ENCODE measurements at regions not wholly inside any gene's neighbourhood (a gene's known extent, or its start where the extent isn't known, plus 50 kb on each side); places are given as distances from the start of the nearest gene placed in this dataset.

- Histone ChIP-seq H3K27ac (ENCODE audit: low read depth, low read length) (no peak overlapping the region), H3K9me3 (ENCODE audit: control insufficient read depth, insufficient read depth, low read length) (peaks cover 7% of the 10 kb centered on the region), H3K4me3 (ENCODE audit: low read depth, low read length) (no peak overlapping the region), H3K27me3 (ENCODE audit: control insufficient read depth, insufficient read depth, low read length) (no peaks in the 10 kb centered on the region)
- DNase-seq (ENCODE audit: low read depth, low spot score): no peak
- ChIA-PET POLR2A (no interaction called here), CTCF (no interaction called here)
- TF ChIP-seq CTCF (IDR thresholded peaks at IDR 0.05; ENCODE audit: low read depth, low read length): no peak
Observed at GRCh38 chr2:183604065-183604464, 479.8 kb downstream of the NUP35 start.

DNA sequence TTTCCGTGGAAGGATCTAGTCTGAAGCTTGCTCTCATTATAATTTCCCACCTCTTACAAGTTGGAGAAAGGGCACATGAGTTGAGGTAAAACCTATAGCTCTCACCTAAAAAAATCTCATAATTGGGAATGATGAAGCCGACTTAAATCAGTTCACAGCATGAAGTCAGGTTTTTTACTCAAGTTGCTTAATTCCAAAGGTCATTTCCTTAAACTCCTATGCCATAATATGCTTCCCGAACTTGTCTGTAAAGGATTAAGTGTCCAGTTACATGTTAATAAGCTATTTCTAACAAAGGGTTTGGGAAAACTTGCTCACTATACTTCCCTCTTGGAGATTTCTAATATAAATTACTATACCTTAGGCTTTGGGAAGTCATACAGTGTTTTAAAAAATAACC lies 481.2 kb downstream of the NUP35 start:
- ChIA-PET CTCF (no interaction called here), POLR2A (no interaction called here)
- no peak for TF ChIP-seq CTCF (IDR thresholded peaks at IDR 0.05; ENCODE audit: low read depth, low read length)
- DNase-seq (ENCODE audit: low read depth, low spot score): no peak
- no peak overlapping the region for H3K27ac ChIP-seq (ENCODE audit: low read depth, low read length)
- no peaks in the 10 kb centered on the region for H3K27me3 ChIP-seq (ENCODE audit: control insufficient read depth, insufficient read depth, low read length)
- peaks cover 7% of the 10 kb centered on the region for H3K9me3 ChIP-seq (ENCODE audit: control insufficient read depth, insufficient read depth, low read length)
- H3K4me3 ChIP-seq (ENCODE audit: low read depth, low read length): no peak overlapping the region

DNA sequence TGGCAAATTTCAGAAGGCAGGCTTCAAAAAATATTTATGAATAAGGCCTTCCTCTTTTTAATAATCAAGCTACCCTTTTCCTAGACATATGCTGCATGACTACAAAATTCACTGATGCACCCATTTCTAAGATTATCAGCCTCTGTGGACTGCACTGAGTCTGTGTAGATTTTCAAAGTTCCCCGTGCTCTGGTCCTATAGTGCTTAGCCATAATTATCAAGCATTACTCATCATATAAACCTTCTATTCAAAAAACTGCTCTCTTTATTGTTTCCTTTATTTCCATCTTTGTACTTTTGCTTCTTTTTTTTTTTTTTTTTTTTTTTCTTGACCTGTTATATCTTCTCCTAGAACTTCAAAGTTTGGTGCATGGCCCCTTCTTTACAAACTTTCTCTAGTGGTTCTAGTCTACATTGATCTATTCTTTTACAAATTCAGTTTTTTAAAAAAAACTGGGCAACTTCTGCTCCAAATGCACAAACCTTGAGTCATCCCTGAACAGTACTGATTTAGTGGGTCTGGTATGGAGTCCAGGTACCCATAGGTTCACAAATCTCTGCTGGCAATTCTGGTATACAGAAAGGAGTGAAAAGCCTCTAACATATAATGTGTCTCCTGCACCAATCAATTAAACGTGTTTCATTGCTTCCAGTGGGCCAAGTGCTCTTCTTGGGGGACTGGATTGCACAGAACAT lies 481.9 kb downstream of the NUP35 start:
- POLR2A ChIA-PET: no interaction called here
- no peaks in the 10 kb centered on the region for H3K27me3 ChIP-seq (ENCODE audit: control insufficient read depth, insufficient read depth, low read length)
- CTCF ChIA-PET: no interaction called here
- TF ChIP-seq CTCF (IDR thresholded peaks at IDR 0.05; ENCODE audit: low read depth, low read length): no peak
- H3K4me3 ChIP-seq (ENCODE audit: low read depth, low read length): no peak overlapping the region
- peaks cover 5% of the 10 kb centered on the region for H3K9me3 ChIP-seq (ENCODE audit: control insufficient read depth, insufficient read depth, low read length)
- no peak overlapping the region for H3K27ac ChIP-seq (ENCODE audit: low read depth, low read length)
- DNase-seq (ENCODE audit: low read depth, low spot score): no peak

DNA sequence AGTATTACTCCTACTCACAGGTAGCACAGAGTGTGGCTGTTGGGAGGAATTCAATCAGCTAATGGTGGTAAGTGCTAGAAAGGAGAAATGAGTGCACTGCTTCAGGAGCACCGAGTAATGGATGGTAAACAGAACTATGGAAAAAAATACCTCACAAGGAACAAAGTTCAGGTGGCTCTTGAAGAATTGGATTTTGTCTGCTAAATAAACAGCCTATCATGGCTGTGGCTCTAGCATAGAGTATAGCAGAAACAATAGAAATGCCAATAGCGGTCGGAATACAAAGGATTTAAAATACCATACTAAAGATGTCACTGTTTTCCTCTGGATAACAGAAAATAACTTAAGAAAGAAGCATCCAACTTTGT lies 482.5 kb downstream of the NUP35 start:
- CTCF ChIA-PET: no interaction called here
- Histone ChIP-seq H3K9me3 (ENCODE audit: control insufficient read depth, insufficient read depth, low read length) (peaks cover 4% of the 10 kb centered on the region), H3K27ac (ENCODE audit: low read depth, low read length) (no peak overlapping the region), H3K4me3 (ENCODE audit: low read depth, low read length) (no peak overlapping the region), H3K27me3 (ENCODE audit: control insufficient read depth, insufficient read depth, low read length) (no peaks in the 10 kb centered on the region)
- TF ChIP-seq CTCF (IDR thresholded peaks at IDR 0.05; ENCODE audit: low read depth, low read length): no peak
- DNase-seq (ENCODE audit: low read depth, low spot score): no peak
- POLR2A ChIA-PET: no interaction called here

DNA sequence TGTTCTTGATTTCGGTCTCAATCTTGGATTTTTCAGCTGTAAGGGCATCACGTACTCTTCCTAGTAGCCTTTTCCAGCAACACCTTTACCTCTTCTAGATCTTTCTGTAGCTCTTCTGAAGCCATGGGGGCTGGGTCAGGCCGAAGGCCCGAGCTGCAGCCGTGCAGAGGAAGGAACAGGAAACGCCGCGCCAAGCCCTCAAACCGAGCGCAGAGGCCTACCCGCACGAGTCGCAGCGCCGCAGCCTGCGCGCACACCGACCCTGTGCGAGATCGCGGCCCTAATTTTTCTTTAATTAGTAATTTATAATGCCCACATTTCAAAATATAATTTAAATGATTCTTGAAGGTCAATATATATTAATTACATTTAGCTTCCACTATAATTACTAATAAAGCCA lies 483.8 kb downstream of the NUP35 start:
- no peaks in the 10 kb centered on the region for H3K27me3 ChIP-seq (ENCODE audit: control insufficient read depth, insufficient read depth, low read length)
- peaks cover 4% of the 10 kb centered on the region for H3K9me3 ChIP-seq (ENCODE audit: control insufficient read depth, insufficient read depth, low read length)
- DNase-seq (ENCODE audit: low read depth, low spot score): no peak
- H3K27ac ChIP-seq (ENCODE audit: low read depth, low read length): no peak overlapping the region
- TF ChIP-seq CTCF (IDR thresholded peaks at IDR 0.05; ENCODE audit: low read depth, low read length): no peak
- no peak overlapping the region for H3K4me3 ChIP-seq (ENCODE audit: low read depth, low read length)
- ChIA-PET POLR2A (no interaction called here), CTCF (no interaction called here)
